H9 (cell line): ENCODE measurements at regions not wholly inside any gene's neighbourhood (a gene's known extent, or its start where the extent isn't known, plus 50 kb on each side); places are given as distances from the start of the nearest gene placed in this dataset.

Experiments used
- DNase-seq: peaks from one replicate; pipeline ENCODE4 v3.0.0-alpha.2; 2017
- H2AFZ ChIP-seq: one replicate; pipeline ENCODE4 v1.6.1; 2013; ENCODE audit warnings: mild to moderate bottlenecking, low read length, control low read depth, moderate library complexity
- H2AK5ac ChIP-seq: 2 replicates; pipeline ENCODE4 v1.6.1; 2013; ENCODE audit warnings: low read length, control low read depth, mixed read lengths; ENCODE audit not compliant: insufficient read length
- H2BK120ac ChIP-seq: one replicate; pipeline ENCODE4 v1.6.1; 2013; ENCODE audit warnings: low read depth, mild to moderate bottlenecking, low read length, control low read depth, inconsistent platforms; ENCODE audit not compliant: poor library complexity, severe bottlenecking
- H2BK12ac ChIP-seq: 2 replicates; pipeline ENCODE4 v1.6.1; 2013; ENCODE audit warnings: low read length, control low read depth, mixed read lengths, low read depth; ENCODE audit not compliant: insufficient read length
- H2BK15ac ChIP-seq: 2 replicates; pipeline ENCODE4 v1.6.1; 2013; ENCODE audit warnings: low read depth, low read length, control low read depth
- H2BK20ac ChIP-seq: one replicate; pipeline ENCODE4 v1.6.1; 2013; ENCODE audit warnings: low read depth, mild to moderate bottlenecking, low read length, control low read depth, inconsistent platforms; ENCODE audit not compliant: poor library complexity, severe bottlenecking
- H2BK5ac ChIP-seq: 2 replicates; pipeline ENCODE4 v1.6.1; 2013; ENCODE audit warnings: low read length, control low read depth, mixed read lengths; ENCODE audit not compliant: insufficient read length
- H3K14ac ChIP-seq: 2 replicates; pipeline ENCODE4 v1.6.1; 2013; ENCODE audit warnings: low read length, control low read depth; ENCODE audit not compliant: insufficient read depth
- H3K18ac ChIP-seq: 2 replicates; pipeline ENCODE4 v1.6.1; 2013; ENCODE audit warnings: low read depth, mild to moderate bottlenecking, mixed read lengths, low read length, control low read depth; ENCODE audit not compliant: insufficient read length
- H3K23ac ChIP-seq: 2 replicates; pipeline ENCODE4 v1.6.1; 2013; ENCODE audit warnings: low read length, control low read depth, mixed read lengths, low read depth; ENCODE audit not compliant: insufficient read length
- H3K23me2 ChIP-seq: 2 replicates; pipeline ENCODE4 v1.6.1; 2013; ENCODE audit warnings: low read depth, mild to moderate bottlenecking, mixed read lengths, low read length, control low read depth; ENCODE audit not compliant: insufficient read length, poor library complexity, severe bottlenecking
- H3K27ac ChIP-seq: 2 replicates; pipeline ENCODE4 v1.5.1; 2013; ENCODE audit warnings: low read length, control low read depth, mixed read lengths, low read depth; ENCODE audit not compliant: insufficient read length
- H3K27me3 ChIP-seq: 2 replicates; pipeline ENCODE4 v1.6.1; 2013; ENCODE audit warnings: low read length, control low read depth, inconsistent platforms; ENCODE audit not compliant: insufficient read depth
- H3K4ac ChIP-seq: 2 replicates; pipeline ENCODE4 v1.6.1; 2013; ENCODE audit warnings: low read depth, mild to moderate bottlenecking, control low read depth, inconsistent platforms, low read length, moderate library complexity
- H3K4me1 ChIP-seq: 2 replicates; pipeline ENCODE4 v1.6.1; 2013; ENCODE audit warnings: low read length, control low read depth, inconsistent platforms; ENCODE audit not compliant: insufficient read depth
- H3K4me2 ChIP-seq: 2 replicates; pipeline ENCODE4 v1.6.1; 2013; ENCODE audit warnings: low read length, control low read depth, mixed read lengths; ENCODE audit not compliant: insufficient read length, insufficient read depth
- H3K56ac ChIP-seq: 2 replicates; pipeline ENCODE4 v1.6.1; 2013; ENCODE audit warnings: low read depth, mild to moderate bottlenecking, mixed read lengths, low read length, control low read depth; ENCODE audit not compliant: insufficient read length
- H3K79me1 ChIP-seq: 2 replicates; pipeline ENCODE4 v1.6.1; 2013; ENCODE audit warnings: low read depth, mild to moderate bottlenecking, moderate library complexity, low read length, control low read depth, inconsistent platforms; ENCODE audit not compliant: insufficient read depth, poor library complexity, severe bottlenecking
- H3K79me2 ChIP-seq: 2 replicates; pipeline ENCODE4 v1.6.1; 2013; ENCODE audit warnings: low read length, control low read depth, inconsistent platforms; ENCODE audit not compliant: insufficient read depth
- H3K9ac ChIP-seq: 2 replicates; pipeline ENCODE4 v1.6.1; 2013; ENCODE audit warnings: low read length, control low read depth, mixed read lengths; ENCODE audit not compliant: insufficient read length; ENCODE audit errors: extremely low read depth
- H3K9me3 ChIP-seq: one replicate; pipeline ENCODE4 v1.6.1; 2013; ENCODE audit warnings: low read depth, low read length, inconsistent platforms; ENCODE audit not compliant: control insufficient read depth
- H3T11ph ChIP-seq: one replicate; pipeline ENCODE4 v1.6.1; 2013; ENCODE audit warnings: mild to moderate bottlenecking, low read length, control low read depth, inconsistent platforms
- H4K20me1 ChIP-seq: one replicate; pipeline ENCODE4 v1.6.1; 2013; ENCODE audit not compliant: control insufficient read depth, insufficient read length, insufficient read depth
- H4K5ac ChIP-seq: 2 replicates; pipeline ENCODE4 v1.6.1; 2013; ENCODE audit warnings: low read depth, mild to moderate bottlenecking, mixed read lengths, low read length, control low read depth; ENCODE audit not compliant: insufficient read length
- H4K8ac ChIP-seq: replicated peaks from 2 replicates; pipeline ENCODE4 v1.6.1; 2013; ENCODE audit warnings: low read length, control low read depth, mixed read lengths, low read depth; ENCODE audit not compliant: insufficient read length
- H4K91ac ChIP-seq: 2 replicates; pipeline ENCODE4 v1.6.1; 2013; ENCODE audit warnings: low read depth, mild to moderate bottlenecking, moderate library complexity, mixed read lengths, low read length, control low read depth; ENCODE audit not compliant: insufficient read length
- H3K27ac Mint-ChIP-seq, 3 experiments: 2 replicates in 2 of 3; 3 replicates in 1 of 3; pipeline ENCODE4 v1.8.0; 2020 to 2021; ENCODE audit warnings: mixed read lengths in 3 of 3, mild to moderate bottlenecking in 1 of 3, moderate library complexity in 1 of 3
- H3K27me3 Mint-ChIP-seq: 2 replicates; pipeline ENCODE4 v1.8.0; 2021; ENCODE audit warnings: low read depth, mild to moderate bottlenecking, moderate library complexity, mixed read lengths
- H3K36me3 Mint-ChIP-seq, 3 experiments: 2 replicates in 2 of 3; 3 replicates in 1 of 3; pipeline ENCODE4 v1.8.0; 2020 to 2021; ENCODE audit warnings: low read depth in 3 of 3, mixed read lengths in 3 of 3; ENCODE audit not compliant: insufficient read depth in 1 of 3
- H3K4me1 Mint-ChIP-seq, 2 experiments: 2 replicates each; pipeline ENCODE4 v1.8.0; 2020; ENCODE audit warnings: mixed read lengths in 2 of 2
- H3K4me3 Mint-ChIP-seq, 2 experiments: 2 replicates in 1 of 2; 3 replicates in 1 of 2; pipeline ENCODE4 v1.8.0; 2020 to 2021; ENCODE audit warnings: mild to moderate bottlenecking in 2 of 2, mixed read lengths in 2 of 2, moderate library complexity in 1 of 2
- H3K9me3 Mint-ChIP-seq, 2 experiments: 2 replicates in 1 of 2; 3 replicates in 1 of 2; pipeline ENCODE4 v1.8.0; 2020; ENCODE audit warnings: mild to moderate bottlenecking in 2 of 2, mixed read lengths in 2 of 2, moderate library complexity in 1 of 2
- WGBS: extraction: QIAGEN DNeasy Blood & Tissue Kit; methylation state at CpG from one replicate; pipeline ENCODE4 v1.1.7; 2013; ENCODE audit warnings: missing lambda C conversion rate, low lambda C conversion rate, mixed read lengths; ENCODE audit not compliant: insufficient read length; ENCODE audit errors: extremely low coverage; 5-methylcytosine and 5-hydroxymethylcytosine counted together
- TF ChIP-seq, protein P1 (sequence below): fragments of 200-600 bp; sonication (generic); conservative IDR thresholded peaks from 3 replicates; pipeline ENCODE4 v1.8.0; 2021; ENCODE audit warnings: antibody characterized with exemption, mild to moderate bottlenecking

DNA sequence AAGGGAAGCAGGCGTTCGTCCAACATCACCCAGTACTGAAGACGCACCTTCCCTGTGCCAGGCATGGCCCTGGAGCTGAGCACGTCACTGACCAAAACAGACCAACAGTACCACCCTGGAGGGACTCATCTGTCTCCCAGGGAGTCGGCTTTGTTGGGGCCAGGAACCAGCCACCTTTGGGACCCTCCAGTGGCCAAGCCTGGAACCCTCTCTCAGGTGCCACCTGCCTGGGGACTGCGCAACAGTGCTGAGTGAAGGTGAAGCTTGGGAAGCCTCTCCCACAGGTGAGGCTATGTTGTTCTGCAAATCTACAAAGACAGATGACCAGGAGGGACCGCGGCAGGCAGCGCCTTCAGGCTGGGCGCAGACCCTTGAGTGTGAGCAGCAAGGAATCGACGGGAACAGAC is 91.4 kb upstream of the OTOS start:
- H3K56ac ChIP-seq = no peak overlapping the region
- no peak overlapping the region for H4K8ac ChIP-seq
- H3K23ac ChIP-seq = no peak overlapping the region
- DNase-seq = peak; percentile 22
- H2AK5ac ChIP-seq = no peak overlapping the region
- H3K9me3 ChIP-seq = no peaks in the 10 kb centered on the region
- no peaks in the 10 kb centered on the region for H3K23me2 ChIP-seq
- H3K4me1 ChIP-seq = no peaks in the 10 kb centered on the region; the same call in 1 of the 2 replicates
- no peak overlapping the region for H3K4ac ChIP-seq
- peaks cover 19% of the 10 kb centered on the region for H3K27me3 Mint-ChIP-seq
- H3K9me3 Mint-ChIP-seq = peaks cover 18 to 21% of the 10 kb centered on the region in 2 experiments
- no peak overlapping the region for H3K4me2 ChIP-seq
- H2BK15ac ChIP-seq = no peak overlapping the region
- H4K91ac ChIP-seq = no peak overlapping the region
- H4K20me1 ChIP-seq = no peaks in the 10 kb centered on the region
- no peak overlapping the region for H3K27ac ChIP-seq
- H3K14ac ChIP-seq = no peak overlapping the region; the same call in 1 of the 2 replicates
- H3T11ph ChIP-seq = no peak overlapping the region
- WGBS = no CpG with 5 or more reads among the region's 12 CpGs
- H2BK5ac ChIP-seq = no peak overlapping the region
- no peak overlapping the region for H2BK20ac ChIP-seq
- peaks cover 0 to 8% (median 0%) of the 10 kb centered on the region in 3 experiments; a peak in 2 of 7 replicates for H3K36me3 Mint-ChIP-seq
- H3K79me2 ChIP-seq = no peaks in the 10 kb centered on the region
- H4K5ac ChIP-seq = no peak overlapping the region
- no peak overlapping the region for H3K27ac Mint-ChIP-seq
- no peak overlapping the region for H3K4me3 Mint-ChIP-seq
- no peaks in the 10 kb centered on the region for H3K27me3 ChIP-seq
- no peak overlapping the region for H3K18ac ChIP-seq
- 0 out of 4 replicates have a peak, but pooled peaks cover 0 to 2% of the 10 kb centered on the region in 2 experiments for H3K4me1 Mint-ChIP-seq
- H2AFZ ChIP-seq = no peak overlapping the region
- no peaks in the 10 kb centered on the region for H3K79me1 ChIP-seq
- H2BK12ac ChIP-seq = no peak overlapping the region
- TF ChIP-seq, protein P1, sequence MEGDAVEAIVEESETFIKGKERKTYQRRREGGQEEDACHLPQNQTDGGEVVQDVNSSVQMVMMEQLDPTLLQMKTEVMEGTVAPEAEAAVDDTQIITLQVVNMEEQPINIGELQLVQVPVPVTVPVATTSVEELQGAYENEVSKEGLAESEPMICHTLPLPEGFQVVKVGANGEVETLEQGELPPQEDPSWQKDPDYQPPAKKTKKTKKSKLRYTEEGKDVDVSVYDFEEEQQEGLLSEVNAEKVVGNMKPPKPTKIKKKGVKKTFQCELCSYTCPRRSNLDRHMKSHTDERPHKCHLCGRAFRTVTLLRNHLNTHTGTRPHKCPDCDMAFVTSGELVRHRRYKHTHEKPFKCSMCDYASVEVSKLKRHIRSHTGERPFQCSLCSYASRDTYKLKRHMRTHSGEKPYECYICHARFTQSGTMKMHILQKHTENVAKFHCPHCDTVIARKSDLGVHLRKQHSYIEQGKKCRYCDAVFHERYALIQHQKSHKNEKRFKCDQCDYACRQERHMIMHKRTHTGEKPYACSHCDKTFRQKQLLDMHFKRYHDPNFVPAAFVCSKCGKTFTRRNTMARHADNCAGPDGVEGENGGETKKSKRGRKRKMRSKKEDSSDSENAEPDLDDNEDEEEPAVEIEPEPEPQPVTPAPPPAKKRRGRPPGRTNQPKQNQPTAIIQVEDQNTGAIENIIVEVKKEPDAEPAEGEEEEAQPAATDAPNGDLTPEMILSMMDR = no peak
- no peak overlapping the region for H2BK120ac ChIP-seq
- H3K9ac ChIP-seq = no peak overlapping the region
